ENCODE measurements at regions not wholly inside any gene's neighbourhood (a gene's known extent, or its start where the extent isn't known, plus 50 kb on each side); places are given as distances from the start of the nearest gene placed in this dataset.

GRCh38 chr2:35562488-35562887, 793.1 kb upstream of the CRIM1 start:
- Histone ChIP-seq H3K27me3 (no peaks in the 10 kb centered on the region), H3K4me3 (no peak overlapping the region), H3K36me3 (no peaks in the 10 kb centered on the region), H3K9me3 (no peaks in the 10 kb centered on the region), H3K4me1 (no peaks in the 10 kb centered on the region), H3K27ac (no peak overlapping the region)
- TF ChIP-seq CTCF (IDR thresholded peaks at IDR 0.05) = no peak
- FAIRE-seq (no peak), DNase-seq (no peak), ATAC-seq (no peak)
- 90 to 96% methylated on average over 2 of the region's 2 CpGs for WGBS, 2 donors
- intact Hi-C loops (cut with DNase I) = no loop called here

GRCh38 chr2:35548171-35548570, 807.4 kb upstream of the CRIM1 start:
- DNase-seq (no peak), FAIRE-seq (no peak), ATAC-seq (no peak)
- Histone ChIP-seq H3K9me3 (no peaks in the 10 kb centered on the region), H3K36me3 (no peaks in the 10 kb centered on the region), H3K27me3 (no peaks in the 10 kb centered on the region), H3K4me1 (no peaks in the 10 kb centered on the region), H3K4me3 (no peak overlapping the region), H3K27ac (no peak overlapping the region)
- TF ChIP-seq CTCF (IDR thresholded peaks at IDR 0.05) = no peak
- 6 to 10% methylated on average over 1 of the region's 1 CpG for WGBS, 2 donors
- intact Hi-C loops (cut with DNase I) = no loop called here

- intact Hi-C loops (cut with DNase I) = no loop called here
- Histone ChIP-seq H3K27ac (no peak overlapping the region), H3K27me3 (no peaks in the 10 kb centered on the region), H3K36me3 (no peaks in the 10 kb centered on the region), H3K9me3 (no peaks in the 10 kb centered on the region), H3K4me1 (no peaks in the 10 kb centered on the region), H3K4me3 (no peak overlapping the region)
- FAIRE-seq = no peak
- no peak for DNase-seq
- ATAC-seq = no peak
- no peak for TF ChIP-seq CTCF (IDR thresholded peaks at IDR 0.05)
- WGBS, 2 donors = 76 to 90% methylated on average over 6 of the region's 6 CpGs
These were observed 810.3 kb upstream of the CRIM1 start for GRCh38 chr2:35545301-35545700.

GRCh38 chr2:35538796-35539195, 816.8 kb upstream of the CRIM1 start:
- 64 to 81% methylated on average over 3 of the region's 3 CpGs for WGBS, 2 donors
- intact Hi-C loops (cut with DNase I) = no loop called here
- no peak overlapping the region for H3K27ac ChIP-seq
- no peaks in the 10 kb centered on the region for H3K27me3 ChIP-seq
- ATAC-seq (no peak), FAIRE-seq (no peak), DNase-seq (no peak)
- no peaks in the 10 kb centered on the region for H3K4me1 ChIP-seq
- no peak overlapping the region for H3K4me3 ChIP-seq
- no peaks in the 10 kb centered on the region for H3K9me3 ChIP-seq
- H3K36me3 ChIP-seq = no peaks in the 10 kb centered on the region
- TF ChIP-seq CTCF (IDR thresholded peaks at IDR 0.05) = no peak

GRCh38 chr2:35530615-35531135, 824.9 kb upstream of the CRIM1 start:
- H3K9me3 ChIP-seq = no peaks in the 10 kb centered on the region
- DNase-seq (no peak), ATAC-seq (no peak), FAIRE-seq (no peak)
- no peaks in the 10 kb centered on the region for H3K27me3 ChIP-seq
- WGBS, 2 donors = 77 to 89% methylated on average over 5 of the region's 5 CpGs
- intact Hi-C loops (cut with DNase I) = no loop called here
- no peaks in the 10 kb centered on the region for H3K36me3 ChIP-seq
- no peak for TF ChIP-seq CTCF (IDR thresholded peaks at IDR 0.05)
- no peak overlapping the region for H3K4me3 ChIP-seq
- no peaks in the 10 kb centered on the region for H3K4me1 ChIP-seq
- H3K27ac ChIP-seq = no peak overlapping the region
